Renal pelvis (tissue), 1 donor: ENCODE measurements at regions not wholly inside any gene's neighbourhood (a gene's known extent, or its start where the extent isn't known, plus 50 kb on each side); places are given as distances from the start of the nearest gene placed in this dataset.

Experiments used
- DNase-seq: peaks from one replicate; pipeline ENCODE4 v3.0.0-alpha.2; 2013

DNA sequence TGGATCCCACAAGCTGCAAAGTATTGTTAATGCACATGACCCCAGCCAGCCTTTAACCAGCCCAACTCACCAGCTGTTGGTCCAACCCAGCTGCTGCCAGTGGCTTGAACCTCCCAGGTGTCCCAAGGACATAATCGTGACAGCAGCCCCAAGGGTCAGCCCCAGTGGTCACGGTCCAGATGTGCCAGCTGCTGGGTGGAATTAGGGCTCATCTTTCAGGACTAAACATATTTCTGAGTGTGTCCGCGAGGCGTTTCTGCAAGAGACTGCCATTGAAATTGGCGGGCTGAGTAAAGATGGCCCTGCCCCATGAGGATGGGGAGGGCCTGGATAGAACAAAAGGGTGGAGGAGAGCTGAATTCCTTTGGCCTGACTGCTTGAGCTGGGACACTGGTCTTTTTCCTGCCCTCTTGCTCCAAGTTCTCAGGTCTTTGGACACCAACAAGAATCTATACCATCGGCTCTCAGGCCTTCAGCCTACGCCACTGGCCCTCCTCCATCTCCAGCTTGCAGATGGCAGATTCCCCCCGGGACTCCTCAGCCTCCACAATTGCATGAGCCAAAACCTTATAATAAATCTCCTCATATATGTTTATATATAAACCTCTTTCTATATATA, 240.2 kb downstream of the MN1 start:
- DNase-seq: no peak

DNA sequence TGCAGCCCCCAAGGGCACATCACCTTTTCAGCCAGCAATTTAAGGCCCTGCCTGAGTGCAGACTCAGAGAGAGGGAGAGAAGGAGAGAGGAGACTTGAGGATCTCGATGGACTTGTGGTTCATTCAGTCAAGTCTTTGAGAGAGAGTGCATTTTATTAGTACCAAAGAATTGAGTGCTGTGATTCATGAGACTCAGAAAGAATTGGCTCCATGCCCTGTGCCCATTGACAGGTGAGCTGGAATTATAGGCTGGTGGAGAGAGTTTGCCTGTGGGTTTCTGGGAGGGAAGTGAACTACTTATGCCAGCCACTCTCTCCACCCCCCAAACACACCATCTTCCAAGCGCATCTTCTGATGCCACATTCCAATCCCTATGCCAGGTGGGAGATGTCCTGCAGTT, 236.8 kb downstream of the MN1 start:
- no peak for DNase-seq

DNA sequence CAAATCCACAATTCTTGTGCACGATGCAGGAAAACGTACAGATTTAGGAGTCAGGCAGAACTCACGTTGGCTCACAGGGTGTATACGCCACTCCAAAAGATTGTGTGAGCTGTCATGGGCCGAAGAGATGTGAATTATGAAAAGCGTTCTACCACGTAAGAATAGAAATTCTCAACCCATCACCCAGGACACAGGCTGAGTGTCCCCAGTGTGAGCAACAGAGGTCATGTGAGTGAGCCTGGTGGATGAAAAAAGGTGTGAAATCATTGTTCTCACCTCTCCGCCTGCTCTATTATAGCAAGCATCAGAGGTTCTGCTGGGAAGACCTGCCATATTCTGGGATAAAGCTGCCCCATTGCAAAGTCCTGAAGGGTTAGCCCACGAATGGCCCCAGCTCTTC, 235.0 kb downstream of the MN1 start:
- no peak for DNase-seq

DNA sequence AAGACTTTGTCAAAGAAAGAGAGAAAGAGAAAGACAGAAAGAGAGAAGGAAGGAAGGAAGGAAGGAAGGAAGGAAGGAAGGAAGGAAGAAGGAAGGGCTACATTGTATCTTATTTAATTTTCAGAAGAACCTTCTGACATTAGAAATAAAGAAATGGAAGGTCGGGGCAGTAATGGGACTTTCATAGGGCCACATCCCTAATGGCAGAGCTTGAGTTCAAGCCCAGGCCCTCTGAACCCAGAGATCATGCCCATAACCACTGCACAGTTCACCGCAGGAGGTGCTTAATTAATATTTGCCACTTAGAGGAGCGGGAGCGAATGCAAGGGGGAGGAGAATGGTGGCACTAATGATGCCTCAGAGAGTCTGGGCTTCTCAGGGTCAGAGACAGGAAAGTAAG, 233.3 kb downstream of the MN1 start:
- DNase-seq: no peak

DNA sequence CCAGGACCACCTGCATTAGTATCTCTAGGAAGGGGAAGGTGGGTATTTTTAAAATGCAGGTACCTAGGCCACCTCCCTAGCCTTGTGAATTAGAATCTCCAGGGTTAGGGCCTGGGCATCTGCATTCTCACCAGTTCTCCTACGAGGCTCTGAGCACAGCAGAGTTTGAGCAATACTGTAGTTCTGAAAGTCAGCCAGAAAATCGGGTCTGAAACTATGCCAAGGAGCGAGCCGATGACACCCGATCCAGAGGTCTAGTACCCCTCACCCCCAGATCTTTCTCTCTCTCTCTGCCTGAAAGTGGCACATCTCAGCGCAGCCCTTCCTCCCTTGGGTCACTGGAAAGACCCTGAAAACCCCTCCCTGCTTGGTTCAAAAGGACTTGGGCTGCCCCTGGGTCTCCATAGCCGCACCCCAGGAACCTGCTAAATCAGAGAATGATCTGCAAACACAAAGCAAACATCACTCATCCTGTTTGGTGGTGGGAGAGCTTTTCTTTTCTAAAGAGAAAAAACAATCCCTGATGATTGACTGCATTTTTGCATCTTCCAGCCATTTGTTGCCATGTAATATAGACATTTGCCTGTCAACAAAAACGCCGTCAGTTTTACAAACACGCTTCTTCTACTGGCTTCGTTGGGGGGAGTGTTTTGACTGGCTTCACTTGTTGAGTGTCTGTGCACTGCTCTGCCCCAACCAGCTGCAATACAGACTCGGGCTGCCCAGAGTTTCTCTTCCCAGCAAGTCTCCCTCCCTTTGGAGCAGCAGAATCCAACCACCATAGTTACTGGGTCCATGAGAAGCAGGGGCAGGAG, 229.9 kb downstream of the MN1 start:
- DNase-seq: no peak

DNA sequence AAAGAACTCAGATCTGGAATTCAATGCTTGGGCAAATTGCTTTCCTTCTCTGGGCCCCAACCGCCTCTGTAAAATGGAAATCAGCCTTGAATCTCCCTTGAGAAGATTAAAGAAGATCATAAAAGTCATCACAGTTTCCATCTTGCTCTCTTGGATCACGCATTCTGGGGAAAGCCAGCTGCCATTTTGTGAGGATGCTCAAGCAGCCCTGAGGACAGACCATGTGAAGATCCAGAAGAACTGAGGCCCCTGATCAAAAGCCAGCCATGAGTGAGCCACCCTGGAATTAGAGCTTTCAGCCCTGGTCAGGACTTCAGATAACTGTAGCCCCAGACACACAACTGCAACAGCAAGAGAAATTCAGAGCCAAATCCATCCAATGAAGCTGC, 229.3 kb downstream of the MN1 start:
- no peak for DNase-seq

DNA sequence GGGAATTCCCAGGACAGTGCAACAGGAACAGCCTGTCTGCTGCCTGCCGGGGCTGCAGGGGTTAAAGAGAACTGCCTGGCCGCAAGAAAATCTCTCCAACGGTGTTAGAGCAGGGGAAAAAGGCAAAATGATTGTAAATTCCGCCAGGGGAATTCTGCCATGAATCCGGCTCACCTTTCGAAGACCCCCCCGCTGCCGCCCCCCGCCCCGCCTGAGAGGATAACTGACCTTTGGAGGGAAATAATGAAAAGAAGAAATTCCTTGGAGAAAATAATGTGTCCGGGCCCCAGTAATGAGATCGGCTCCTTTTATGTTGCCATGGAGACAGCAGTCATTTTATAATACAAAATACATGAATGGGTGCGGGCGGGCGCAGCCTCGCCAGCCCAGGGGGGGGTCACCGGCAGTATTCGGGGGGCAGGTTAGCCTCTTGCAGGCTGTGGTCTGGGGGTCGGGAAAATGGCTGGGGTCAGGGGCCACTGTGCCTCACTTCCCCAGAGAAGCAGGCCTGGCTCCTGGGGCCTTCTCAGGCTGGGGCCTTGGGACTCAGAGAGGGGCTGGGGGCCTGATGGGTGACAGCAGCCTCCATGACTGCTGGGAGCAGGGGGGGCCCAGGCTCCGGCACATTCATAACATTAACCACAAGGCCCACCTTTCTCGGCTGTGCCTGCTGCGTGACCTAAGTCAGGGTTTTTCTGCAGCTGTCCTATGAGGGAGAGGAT, 228.1 kb downstream of the MN1 start:
- no peak for DNase-seq

DNA sequence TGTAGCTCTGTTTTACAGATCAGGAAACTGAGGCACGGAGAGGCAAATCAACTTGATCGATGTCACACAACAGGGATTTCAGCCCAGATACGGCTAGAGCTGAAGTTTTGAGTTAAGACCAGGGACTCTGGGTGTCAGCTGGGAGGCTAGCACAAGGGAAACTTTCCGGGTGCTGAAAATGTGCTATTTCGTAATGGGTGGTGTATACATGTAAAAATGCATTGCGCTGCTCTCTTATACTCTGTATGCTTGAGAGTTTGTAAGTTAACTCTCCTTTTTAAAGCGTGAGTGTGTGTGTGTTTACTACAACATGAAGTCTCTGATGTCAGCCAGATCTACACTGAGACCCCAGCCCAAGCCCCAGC, 227.6 kb downstream of the MN1 start:
- DNase-seq: no peak

DNA sequence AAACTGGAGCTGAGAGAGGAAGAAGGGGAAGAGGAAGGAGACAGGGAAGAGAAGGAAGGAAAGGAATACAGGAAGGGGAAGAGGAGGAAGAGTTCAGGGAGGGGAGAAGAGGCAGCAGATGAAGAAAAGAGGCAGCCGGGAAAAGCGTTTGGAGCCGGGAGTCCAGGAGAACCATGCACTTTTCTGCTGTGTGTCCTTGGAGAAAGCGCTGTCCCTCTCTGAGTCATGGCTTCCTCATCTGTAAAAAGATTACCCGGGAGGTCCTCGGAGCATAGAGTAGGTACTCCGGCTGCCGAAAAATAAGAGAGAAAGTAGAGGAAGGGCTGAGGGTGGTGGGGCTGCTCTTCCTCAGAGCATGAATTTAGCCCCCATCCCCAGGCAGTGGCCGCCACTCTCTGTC, 226.9 kb downstream of the MN1 start:
- no peak for DNase-seq

DNA sequence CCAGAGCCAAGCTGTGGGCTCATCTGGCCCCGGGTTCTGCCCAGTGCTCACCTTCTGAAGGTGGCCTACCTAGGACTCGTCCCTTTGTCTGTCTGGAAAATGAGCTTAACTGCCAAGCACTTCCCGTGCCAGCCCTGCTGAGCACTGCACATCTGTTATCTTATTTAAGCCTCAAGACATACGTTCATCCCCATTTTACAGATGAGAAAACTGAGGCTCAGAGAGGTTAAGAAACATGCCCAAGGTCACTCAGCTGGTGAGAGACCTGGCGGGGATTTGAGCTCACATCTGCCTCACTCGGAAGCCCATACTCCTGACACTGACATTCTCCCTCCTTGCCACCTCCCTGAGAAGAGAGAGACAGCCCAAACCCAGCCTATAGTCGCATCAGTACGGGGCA, 226.2 kb downstream of the MN1 start:
- no peak for DNase-seq

DNA sequence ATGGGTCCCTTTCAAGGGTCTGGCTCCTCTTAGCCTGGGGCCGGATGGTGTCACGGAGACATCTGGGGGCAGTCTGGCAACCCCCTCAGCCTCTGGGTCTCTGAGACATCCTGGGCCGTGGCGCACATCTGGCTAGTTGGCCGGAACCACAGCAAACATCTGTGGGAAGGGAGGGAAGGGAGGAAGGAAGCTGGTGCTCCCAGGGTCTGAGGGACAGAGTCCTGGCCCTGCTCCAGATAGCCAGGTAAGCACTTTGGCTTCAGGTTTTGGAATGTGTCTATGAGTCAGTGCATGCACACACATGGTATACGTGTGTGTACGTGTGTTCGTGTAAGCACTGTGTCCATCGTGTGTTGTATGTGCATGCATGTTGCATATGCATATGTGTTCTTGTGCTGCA, 225.1 kb downstream of the MN1 start:
- DNase-seq: no peak

DNA sequence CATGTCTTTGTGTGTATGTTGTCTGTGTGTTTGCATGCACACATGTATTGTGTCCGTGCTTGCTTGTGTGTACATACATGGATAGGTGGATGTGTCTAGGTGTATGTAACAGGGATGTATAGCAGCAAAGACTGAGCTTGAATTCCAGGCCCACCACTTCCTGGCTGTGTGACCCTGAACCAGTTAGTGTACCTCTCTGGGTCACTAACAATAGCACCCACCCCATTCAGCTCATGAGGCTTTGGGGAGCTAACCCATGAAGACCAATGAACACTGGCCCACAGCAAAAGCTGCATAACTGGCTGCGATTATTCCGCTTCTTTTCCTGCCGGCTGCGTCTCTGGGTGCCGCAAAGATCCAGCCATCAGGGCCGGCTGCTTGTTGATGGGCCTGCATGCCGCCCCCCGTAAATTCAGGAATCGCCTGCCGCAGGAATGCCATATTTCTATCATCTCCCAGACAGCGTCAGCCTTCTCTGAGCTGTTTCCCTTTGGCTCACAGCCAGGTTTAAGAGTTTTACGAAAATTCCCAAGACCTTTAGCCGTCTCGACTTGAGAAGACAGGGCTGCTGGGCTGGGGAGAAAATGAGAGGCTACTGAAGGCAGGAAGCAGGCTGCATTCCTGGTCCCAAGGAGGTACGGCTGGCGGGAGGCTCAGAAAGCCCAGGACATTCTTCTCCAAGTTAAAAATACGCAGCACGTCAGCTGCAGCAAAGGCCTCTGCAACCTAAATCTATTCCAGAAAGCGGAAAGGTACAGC, 224.6 kb downstream of the MN1 start:
- peak; percentile 83 for DNase-seq

DNA sequence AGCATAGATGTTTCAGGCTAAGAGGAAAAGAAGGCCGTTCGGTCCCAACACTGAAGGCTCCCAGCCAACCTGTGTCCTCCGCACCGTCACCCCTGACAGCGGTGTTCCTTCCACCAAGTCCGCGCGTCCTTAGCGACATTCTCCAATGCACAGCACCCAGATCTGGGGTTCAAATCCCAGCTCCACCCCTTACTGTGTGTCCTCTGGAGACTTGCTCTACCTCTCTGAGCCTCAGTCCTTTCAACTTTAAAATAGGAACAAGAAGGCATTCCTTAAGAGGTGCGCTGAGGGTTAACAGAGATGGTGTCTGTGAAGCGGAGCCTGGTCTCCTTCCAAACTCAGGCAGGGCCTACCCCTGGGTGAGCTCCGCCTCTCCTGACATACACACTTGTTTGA, 224.0 kb downstream of the MN1 start:
- DNase-seq: no peak

DNA sequence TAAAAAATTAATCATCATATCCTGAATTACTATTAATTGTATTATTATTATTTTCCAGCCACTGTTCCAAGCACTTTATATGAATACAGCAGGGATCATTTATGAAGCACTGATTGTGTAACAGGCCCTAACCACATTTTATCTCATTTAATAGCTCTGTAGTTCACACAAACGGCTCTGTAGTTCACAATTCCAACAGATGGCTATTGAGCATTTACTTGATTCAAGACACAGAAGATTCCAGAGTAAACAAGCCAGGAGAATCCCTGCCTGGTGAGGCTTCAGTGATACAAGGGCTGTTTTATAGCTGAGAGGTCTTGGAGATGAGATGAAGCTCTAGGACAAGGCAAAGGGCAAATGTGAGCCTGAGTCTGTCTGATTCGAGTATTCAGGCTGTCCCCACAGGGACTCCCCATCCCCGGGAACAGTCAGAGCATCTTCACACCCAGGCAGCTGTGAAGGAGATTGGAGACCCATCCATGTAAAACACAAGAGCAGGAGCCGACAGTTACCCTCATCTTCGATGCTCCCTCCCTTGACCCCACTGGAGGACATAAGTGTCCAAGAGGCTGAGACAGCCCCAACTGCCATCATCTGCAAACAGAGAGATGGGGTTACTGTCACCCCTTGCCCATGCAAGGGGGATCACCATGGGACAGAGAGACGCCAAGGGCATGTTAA, 222.5 kb downstream of the MN1 start:
- no peak for DNase-seq

DNA sequence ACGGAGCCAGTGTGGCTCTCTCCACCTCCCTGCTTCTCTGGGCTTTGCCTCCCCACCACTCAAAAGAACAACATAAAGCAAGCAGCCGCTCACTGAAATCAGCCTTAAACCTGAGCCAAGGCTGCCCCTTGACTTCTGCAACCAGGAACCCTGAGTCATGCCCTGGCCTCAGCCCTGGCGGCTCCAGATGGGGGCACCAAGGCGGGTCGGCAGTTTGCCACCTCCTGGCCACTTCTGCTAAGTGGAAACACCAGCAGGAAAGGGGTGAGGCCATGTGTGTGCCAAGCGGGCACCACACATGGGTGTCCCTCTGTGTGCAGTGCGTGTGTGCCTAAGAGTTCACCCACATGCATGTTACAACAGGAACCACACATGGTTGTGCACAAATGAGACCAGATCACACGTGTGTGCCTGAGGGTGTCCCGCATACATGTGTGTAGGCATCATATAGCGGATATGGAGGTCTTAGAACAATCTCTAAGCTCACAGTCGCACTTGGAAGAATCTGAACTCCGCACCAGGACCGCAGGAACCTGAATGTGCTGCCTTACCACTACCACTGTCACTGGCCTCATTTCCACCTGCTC, 221.2 kb downstream of the MN1 start:
- DNase-seq: no peak

DNA sequence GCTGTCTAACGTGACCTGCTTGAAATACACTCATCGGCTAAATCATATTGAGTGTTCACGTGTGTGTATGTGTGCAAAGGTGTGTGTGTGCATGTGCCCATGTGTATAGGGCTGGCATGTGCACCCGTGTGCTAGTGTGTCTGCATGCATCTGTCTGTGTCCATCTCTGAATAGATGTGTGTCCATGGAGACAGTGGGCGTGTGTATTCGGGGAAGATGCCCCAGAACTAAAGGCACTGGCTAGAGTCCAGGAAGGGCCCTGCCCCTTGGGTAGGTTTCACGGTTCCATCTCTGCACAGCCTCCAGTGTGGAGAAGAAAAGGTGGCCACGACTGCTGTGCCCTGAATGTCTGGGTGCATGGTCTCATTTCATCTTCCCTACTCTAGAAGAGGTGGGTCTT, 220.3 kb downstream of the MN1 start:
- DNase-seq: no peak

DNA sequence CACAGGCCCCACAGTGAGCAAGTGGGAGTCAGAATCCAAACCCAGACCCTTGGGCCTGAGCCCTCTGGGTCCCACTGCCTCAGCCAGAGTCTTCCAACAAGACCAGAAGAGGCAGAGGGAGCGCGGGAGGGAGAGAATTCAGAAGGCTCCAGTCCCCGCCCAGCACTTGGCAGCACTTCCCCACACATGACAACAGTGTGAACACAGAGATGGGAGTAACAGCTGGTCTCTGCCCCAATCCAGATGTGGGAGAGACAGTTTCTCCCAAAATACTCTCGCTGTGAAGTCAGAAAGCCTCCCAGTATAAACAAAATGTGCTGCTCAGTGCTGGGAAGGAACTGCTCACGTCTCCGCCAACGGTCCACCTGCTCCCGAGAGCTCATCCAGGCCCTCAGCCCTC, 219.9 kb downstream of the MN1 start:
- peak; percentile 74 for DNase-seq

DNA sequence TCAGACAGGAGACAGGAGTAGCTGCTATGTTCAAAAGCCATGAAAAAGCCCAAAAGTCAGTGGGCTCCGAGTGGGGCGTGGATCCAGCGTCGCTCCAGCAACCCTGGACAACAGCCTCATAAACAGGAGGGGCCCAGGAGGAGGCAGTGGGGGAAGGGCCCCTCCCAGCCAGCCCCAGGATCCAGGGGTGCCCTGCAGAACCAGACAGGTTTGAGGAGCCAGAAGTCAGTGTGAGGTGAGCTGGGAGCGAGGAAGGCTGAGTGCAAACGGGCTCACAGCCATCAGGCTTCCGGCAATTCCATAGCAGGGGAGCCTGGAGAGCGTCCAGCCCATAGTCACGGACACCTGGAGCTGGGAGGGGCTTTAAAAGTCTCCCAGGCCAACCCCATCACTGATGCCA, 217.7 kb downstream of the MN1 start:
- DNase-seq: no peak

DNA sequence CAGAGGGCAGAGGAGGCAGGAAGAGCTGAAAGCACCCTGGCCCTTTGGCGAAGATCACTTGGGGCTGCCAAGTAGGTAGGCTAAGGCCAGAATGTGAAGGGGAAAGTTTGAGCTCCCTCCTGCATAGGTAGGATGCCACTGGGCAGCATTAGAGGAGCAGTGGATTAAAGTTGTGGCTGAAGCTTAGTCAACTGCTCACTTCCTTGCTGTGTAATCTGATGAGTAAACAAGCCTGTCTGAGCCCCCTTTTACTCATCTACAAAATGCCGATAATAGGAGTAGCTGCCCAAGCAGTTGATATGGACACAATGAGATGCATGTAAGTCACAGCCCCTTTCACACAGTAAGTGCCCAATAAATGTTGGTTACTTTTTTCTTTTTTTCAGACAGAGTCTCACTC, 216.4 kb downstream of the MN1 start:
- DNase-seq: no peak

DNA sequence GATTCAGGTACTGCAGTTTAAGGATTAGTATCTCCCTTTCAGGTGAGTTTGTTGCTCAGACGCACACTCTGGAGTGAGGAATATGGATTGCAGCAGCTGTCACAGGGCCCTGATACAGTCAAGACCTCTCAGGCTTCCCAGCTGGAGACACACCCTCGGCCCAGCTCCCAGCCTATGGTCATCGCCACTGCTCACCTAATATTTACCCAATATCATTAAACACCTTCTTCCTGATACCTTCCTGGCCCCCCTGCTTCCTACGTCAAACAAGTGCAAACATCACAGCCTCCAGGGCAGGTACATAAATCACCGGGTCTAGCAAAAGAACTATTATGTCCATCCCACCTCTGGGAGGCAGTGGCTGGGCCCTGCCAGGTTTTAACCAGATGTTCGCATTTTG, 213.3 kb downstream of the MN1 start:
- no peak for DNase-seq

DNA sequence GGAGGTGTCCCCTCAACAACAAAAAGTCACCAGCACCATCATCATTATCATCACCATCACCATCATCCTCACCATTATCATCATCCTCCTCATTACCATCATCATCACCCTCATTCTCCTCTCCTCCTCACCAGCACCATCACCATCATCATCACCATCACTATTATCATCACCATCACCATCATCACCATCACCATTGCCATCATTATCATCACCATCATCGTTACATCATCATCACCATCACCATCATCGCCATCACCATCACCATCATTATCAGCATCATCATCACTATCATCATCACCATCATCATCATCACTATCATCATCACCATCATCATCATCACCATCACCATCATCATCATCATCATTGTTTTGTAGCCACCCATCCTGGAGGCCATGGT, 212.6 kb downstream of the MN1 start:
- no peak for DNase-seq

DNA sequence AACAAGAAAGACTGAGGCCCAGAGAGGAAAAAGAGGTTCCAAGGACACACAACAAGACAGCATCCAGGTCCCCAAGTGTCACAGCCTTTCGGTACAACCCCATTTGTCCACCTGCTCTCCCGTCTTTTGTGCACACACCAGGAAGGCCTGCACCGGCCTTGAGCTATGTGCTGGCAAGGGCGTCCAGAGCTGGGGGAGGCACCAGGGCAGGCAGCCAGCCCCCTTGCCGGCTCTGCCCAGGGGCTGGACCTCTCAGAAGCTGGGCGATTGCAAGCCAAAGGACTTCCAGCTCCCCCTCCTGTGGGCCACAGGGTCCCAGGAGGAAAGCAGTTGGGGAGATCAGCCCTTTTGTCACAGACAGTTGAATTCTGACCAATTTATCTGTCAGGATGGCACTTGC, 210.5 kb downstream of the MN1 start:
- no peak for DNase-seq
